Caco-2 (cell line): ENCODE measurements at regions not wholly inside any gene's neighbourhood (a gene's known extent, or its start where the extent isn't known, plus 50 kb on each side); places are given as distances from the start of the nearest gene placed in this dataset.

Experiments used
- BruUV-seq: library from RNA; stranded (reverse); fragments of 400-500 nt; replicated peaks from 2 replicates; lab custom pipeline; 2021; lab: Mats Ljungman, UMichigan
- CTCF ChIA-PET: fragments of 300-600 bp; sonication (Branson Sonifier 250); formaldehyde crosslinking; loops from one replicate; lab custom pipeline; 2022; ENCODE audit warnings: antibody characterized with exemption; lab: Charles Lee
- POLR2A ChIA-PET: fragments of 300-600 bp; sonication (Branson Sonifier 250); formaldehyde crosslinking; loops from one replicate; lab custom pipeline; 2022; ENCODE audit warnings: antibody characterized with exemption; lab: Charles Lee
- DNase-seq, 2 experiments: peaks; one replicate each; pipeline versions ENCODE4 v3.0.0 to v3.0.0-alpha.2; 2020 to 2022
- H3K27me3 ChIP-seq: replicated peaks from 2 replicates; pipeline ENCODE4 v1.6.0; 2011; ENCODE audit warnings: low read length; ENCODE audit not compliant: control insufficient read depth, insufficient read depth
- H3K36me3 ChIP-seq: 2 replicates; pipeline ENCODE4 v1.5.1; 2011; ENCODE audit warnings: low read length; ENCODE audit not compliant: control insufficient read depth, insufficient read depth
- H3K4me1 ChIP-seq: fragments of 250-450 bp; sonication (Bioruptor Pico); 2 replicates; pipeline ENCODE4 v1.5.1; 2020; ENCODE audit warnings: mild to moderate bottlenecking
- H3K4me3 ChIP-seq: 2 replicates; pipeline ENCODE4 v1.5.1; 2011; ENCODE audit warnings: low read depth, mild to moderate bottlenecking, control low read depth, low read length
- H3K9me3 ChIP-seq: fragments of 250-450 bp; sonication (Bioruptor Pico); 2 replicates; pipeline ENCODE4 v1.5.1; 2020; ENCODE audit warnings: mild to moderate bottlenecking, moderate library complexity
- H3K27ac Mint-ChIP-seq: one replicate; pipeline ENCODE4 v1.8.0; 2022; ENCODE audit warnings: mixed read lengths; ENCODE audit not compliant: unreplicated experiment
- H3K27me3 Mint-ChIP-seq: one replicate; pipeline ENCODE4 v1.8.0; 2022; ENCODE audit warnings: mixed read lengths; ENCODE audit not compliant: insufficient read depth, unreplicated experiment
- H3K36me3 Mint-ChIP-seq: one replicate; pipeline ENCODE4 v1.8.0; 2022; ENCODE audit warnings: mild to moderate bottlenecking, mixed read lengths; ENCODE audit not compliant: insufficient read depth, unreplicated experiment
- H3K4me1 Mint-ChIP-seq: one replicate; pipeline ENCODE4 v1.8.0; 2022; ENCODE audit warnings: low read depth, mixed read lengths; ENCODE audit not compliant: unreplicated experiment
- H3K4me3 Mint-ChIP-seq: one replicate; pipeline ENCODE4 v1.8.0; 2022; ENCODE audit warnings: mild to moderate bottlenecking, moderate library complexity, mixed read lengths; ENCODE audit not compliant: unreplicated experiment
- H3K9me3 Mint-ChIP-seq: one replicate; pipeline ENCODE4 v1.8.0; 2022; ENCODE audit warnings: mixed read lengths; ENCODE audit not compliant: unreplicated experiment
- CTCF ChIP-seq, 2 experiments: fragments of 200-600 bp in 1 of 2; IDR thresholded peaks; 1 replicate in 1 of 2; 2 replicates in 1 of 2; pipeline versions ENCODE4 v1.5.1 to v1.8.0; 2011 to 2022; ENCODE audit warnings: antibody characterized with exemption in 1 of 2, control low read depth in 1 of 2, inconsistent platforms in 1 of 2, low read depth in 1 of 2, low read length in 1 of 2, mild to moderate bottlenecking in 1 of 2, moderate library complexity in 1 of 2; ENCODE audit not compliant: insufficient read depth in 1 of 2, severe bottlenecking in 1 of 2, unreplicated experiment in 1 of 2
- intact Hi-C: fragments of 100-400 bp; cut with micrococcal nuclease; formaldehyde crosslinking; loops from one replicate; pipeline ENCODE4 v1.10.0; 2022; ENCODE audit not compliant: unreplicated experiment

GRCh38 chr2:12934146-12934756 lies 217.5 kb downstream of the TRIB2 start:
- Histone ChIP-seq H3K9me3 (no peaks in the 10 kb centered on the region), H3K36me3 (no peaks in the 10 kb centered on the region), H3K4me1 (no peaks in the 10 kb centered on the region; the same call in 1 of the 2 replicates), H3K4me3 (no peak overlapping the region), H3K27me3 (no peaks in the 10 kb centered on the region; the same call in 1 of the 2 replicates)
- intact Hi-C loops, result loop anchor here (5.0 to 10.0 kb wide), 2 partner anchors 217 to 769 kb away; partner anchors contain the start of gene TRIB2
- no peak for DNase-seq
- Mint-ChIP-seq H3K9me3 (no peaks in the 10 kb centered on the region), H3K36me3 (no peaks in the 10 kb centered on the region), H3K27ac (no peak overlapping the region), H3K27me3 (peaks cover 3% of the 10 kb centered on the region), H3K4me3 (no peak overlapping the region), H3K4me1 (no peaks in the 10 kb centered on the region)
- BruUV-seq, result no TSS peak
- POLR2A ChIA-PET, result no interaction called here
- no peak for TF ChIP-seq CTCF (IDR thresholded peaks at IDR 0.05; ENCODE audit: insufficient read depth in 1 of 2, low read depth in 1 of 2, low read length in 1 of 2, severe bottlenecking in 1 of 2, unreplicated experiment in 1 of 2)
- CTCF ChIA-PET, result no interaction called here

GRCh38 chr2:12935222-12935621 lies 218.5 kb downstream of the TRIB2 start:
- BruUV-seq, result no TSS peak
- H3K27ac Mint-ChIP-seq, result no peak overlapping the region
- H3K36me3 Mint-ChIP-seq, result no peaks in the 10 kb centered on the region
- H3K9me3 Mint-ChIP-seq, result no peaks in the 10 kb centered on the region
- Histone ChIP-seq H3K9me3 (no peaks in the 10 kb centered on the region), H3K4me1 (no peaks in the 10 kb centered on the region; the same call in 1 of the 2 replicates), H3K27me3 (no peaks in the 10 kb centered on the region; the same call in 1 of the 2 replicates), H3K4me3 (no peak overlapping the region), H3K36me3 (no peaks in the 10 kb centered on the region)
- TF ChIP-seq CTCF (IDR thresholded peaks at IDR 0.05; ENCODE audit: insufficient read depth in 1 of 2, low read depth in 1 of 2, low read length in 1 of 2, severe bottlenecking in 1 of 2, unreplicated experiment in 1 of 2), result no peak
- H3K4me1 Mint-ChIP-seq, result no peaks in the 10 kb centered on the region
- intact Hi-C loops, result loop anchor here (10.0 kb wide), 1 partner anchor 770 kb away; no protein-coding TSS in a partner anchor
- no peak for DNase-seq
- ChIA-PET CTCF (no interaction called here), POLR2A (no interaction called here)
- H3K27me3 Mint-ChIP-seq, result peaks cover 3% of the 10 kb centered on the region
- H3K4me3 Mint-ChIP-seq, result no peak overlapping the region

GRCh38 chr2:12935796-12936195 lies 219.1 kb downstream of the TRIB2 start:
- Histone ChIP-seq H3K4me3 (no peak overlapping the region), H3K27me3 (no peaks in the 10 kb centered on the region; the same call in 1 of the 2 replicates), H3K4me1 (no peaks in the 10 kb centered on the region; the same call in 1 of the 2 replicates), H3K9me3 (no peaks in the 10 kb centered on the region), H3K36me3 (no peaks in the 10 kb centered on the region)
- no peak for TF ChIP-seq CTCF (IDR thresholded peaks at IDR 0.05; ENCODE audit: insufficient read depth in 1 of 2, low read depth in 1 of 2, low read length in 1 of 2, severe bottlenecking in 1 of 2, unreplicated experiment in 1 of 2)
- no TSS peak for BruUV-seq
- Mint-ChIP-seq H3K27me3 (peaks cover 3% of the 10 kb centered on the region), H3K9me3 (no peaks in the 10 kb centered on the region), H3K36me3 (no peaks in the 10 kb centered on the region), H3K27ac (no peak overlapping the region), H3K4me3 (no peak overlapping the region), H3K4me1 (no peaks in the 10 kb centered on the region)
- intact Hi-C loops, result loop anchor here (10.0 kb wide), 1 partner anchor 771 kb away; no protein-coding TSS in a partner anchor
- no peak for DNase-seq
- ChIA-PET CTCF (no interaction called here), POLR2A (no interaction called here)
